HTR-8/SVneo (cell line): ENCODE measurements at regions not wholly inside any gene's neighbourhood (a gene's known extent, or its start where the extent isn't known, plus 50 kb on each side); places are given as distances from the start of the nearest gene placed in this dataset.
"Not testable (repeated sequence)": the region's sequence is repeated elsewhere in the genome, so short reads cannot be mapped to it uniquely, and the experiment has no call there.

Experiments
- DNase-seq: peaks from one replicate; pipeline ENCODE4 v3.0.0; 2011; ENCODE audit warnings: low spot score, mixed read lengths; ENCODE audit not compliant: insufficient read length
- FAIRE-seq: peaks from 2 replicates; lab custom pipeline; 2011; peaks lifted over from hg19 to GRCh38; lab: Jason Lieb, UNC

DNA sequence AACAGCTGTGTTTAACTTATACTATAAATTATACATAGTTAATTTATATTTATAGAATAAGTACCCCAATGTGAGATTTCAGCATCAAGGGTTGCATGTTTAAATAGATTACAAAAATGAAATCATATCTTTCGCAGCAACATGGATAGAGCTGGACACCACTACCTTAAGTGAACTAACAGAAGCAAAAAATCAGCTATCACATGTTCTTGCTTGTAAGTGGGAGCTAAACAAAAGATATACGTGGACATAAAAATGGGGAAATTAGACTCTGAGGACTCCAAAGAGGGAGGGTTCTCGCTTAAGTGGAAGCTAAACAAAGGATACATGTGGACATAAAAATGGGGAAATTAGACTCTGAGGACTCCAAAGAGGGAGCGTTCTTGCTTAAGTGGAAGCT is 626.5 kb upstream of the DPPA4 start:
- DNase-seq (no peak), FAIRE-seq (no peak)

- DNase-seq (no peak), FAIRE-seq (no peak)
Observed at GRCh38 chr3:109973733-109974132, 636.4 kb upstream of the DPPA4 start.

DNA sequence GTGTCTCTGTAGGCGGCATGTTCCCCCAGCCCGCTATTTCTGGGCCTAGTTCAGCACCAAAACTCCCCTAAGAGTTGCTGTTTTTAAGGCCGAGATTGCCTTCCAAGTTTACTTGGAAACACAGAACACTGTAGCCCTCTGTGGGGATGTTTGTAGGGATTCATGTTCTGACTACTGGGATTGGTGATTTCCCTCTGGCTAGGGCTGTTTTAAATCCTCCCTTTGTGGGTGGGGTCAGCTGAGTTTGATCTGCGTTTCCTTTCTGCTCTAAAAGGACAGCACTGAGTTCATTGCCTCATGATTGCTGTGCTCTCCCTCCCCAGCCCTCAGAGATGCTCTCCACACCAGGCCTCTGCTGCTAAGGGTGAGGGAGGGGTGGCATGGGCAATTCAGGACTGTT is 640.6 kb upstream of the DPPA4 start:
- FAIRE-seq, result no peak
- DNase-seq, result no peak

GRCh38 chr3:109982201-109982600 is 644.9 kb upstream of the DPPA4 start:
- FAIRE-seq (no peak), DNase-seq (no peak)

DNA sequence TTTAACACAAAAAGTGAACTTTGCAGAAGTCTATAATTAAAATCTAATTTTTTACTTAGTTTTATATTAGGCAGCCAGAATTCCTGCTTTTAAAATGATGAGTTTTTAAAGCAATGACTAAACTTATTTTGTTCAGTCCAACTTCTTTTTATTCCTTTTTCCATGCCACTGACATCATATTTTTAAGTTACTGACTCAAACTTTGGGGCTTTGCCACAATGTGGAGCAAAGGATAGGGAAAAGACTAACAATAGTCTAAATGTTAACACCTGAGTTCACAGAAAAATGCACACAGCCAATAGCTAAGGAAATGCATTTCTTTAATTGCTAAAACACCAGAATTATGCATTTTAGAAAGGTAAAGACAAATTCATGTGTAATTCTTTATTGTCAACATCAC is 647.6 kb upstream of the DPPA4 start:
- FAIRE-seq (no peak), DNase-seq (no peak)

- FAIRE-seq (no peak), DNase-seq (no peak)
Observed at GRCh38 chr3:109985943-109986555, 648.7 kb upstream of the DPPA4 start.

DNA sequence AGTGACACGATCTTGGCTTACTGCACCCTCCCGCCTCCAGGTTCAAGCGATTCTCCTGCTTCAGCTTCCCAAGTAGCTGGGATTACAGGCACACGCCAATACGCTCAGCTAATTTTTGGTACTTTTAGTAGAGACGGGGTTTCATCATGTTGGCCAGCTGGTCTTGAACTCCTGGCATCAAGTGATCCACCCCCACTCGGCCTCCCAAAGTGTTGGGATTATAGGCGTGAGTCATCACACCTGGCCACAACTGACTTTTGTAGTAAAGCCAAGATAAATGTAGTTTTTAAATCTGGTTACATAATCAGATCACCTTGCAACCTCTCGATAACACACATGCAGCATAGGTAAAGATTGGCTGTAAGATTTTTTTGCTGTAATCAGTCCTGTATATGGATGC is 657.5 kb upstream of the DPPA4 start:
- FAIRE-seq (no peak), DNase-seq (no peak)

DNA sequence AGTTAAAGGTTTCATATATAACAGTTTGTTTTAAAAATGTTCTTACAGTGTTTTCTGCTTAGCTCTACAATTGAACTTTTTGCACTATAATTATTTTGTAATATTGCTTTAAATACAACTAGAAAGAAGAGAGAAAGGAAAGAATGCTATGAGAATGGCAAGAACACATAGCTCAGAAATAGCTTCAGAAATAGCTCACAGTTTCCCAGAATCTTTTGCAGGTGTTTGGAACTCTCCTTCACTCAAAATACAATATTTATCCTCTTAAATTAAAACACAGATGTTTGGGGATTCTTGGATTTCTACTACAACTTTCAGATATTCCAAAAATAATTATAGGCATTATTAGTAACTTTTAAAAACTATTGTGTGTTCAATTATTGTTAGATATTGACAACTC is 658.0 kb upstream of the DPPA4 start:
- no peak for FAIRE-seq

DNA sequence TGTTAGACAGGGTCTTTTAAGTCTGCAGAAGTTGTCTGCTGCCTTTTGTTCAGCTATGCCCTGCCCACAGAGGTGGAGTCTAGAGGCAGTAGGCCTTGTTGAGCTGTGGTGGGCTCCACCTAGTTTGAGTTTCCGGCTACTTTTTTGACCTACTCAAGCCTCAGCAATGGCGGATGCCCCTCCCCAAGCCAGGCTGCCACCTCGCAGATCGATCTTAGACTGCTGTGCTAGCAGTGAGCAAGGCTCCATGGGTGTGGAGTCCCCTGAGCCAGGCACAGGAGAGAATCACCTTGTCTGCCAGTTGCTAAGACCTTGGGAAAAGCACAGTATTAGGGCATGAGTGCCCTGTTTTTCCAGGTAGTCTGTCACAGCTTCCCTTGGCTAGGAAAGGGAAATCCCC is 664.6 kb upstream of the DPPA4 start:
- not testable (repeated sequence) for DNase-seq, FAIRE-seq

More for the DNA sequence above, 658.0 kb upstream of the DPPA4 start:
- no peak for DNase-seq

GRCh38 chr3:110006913-110007312 is 669.6 kb upstream of the DPPA4 start:
- DNase-seq (no peak), FAIRE-seq (no peak)

DNA sequence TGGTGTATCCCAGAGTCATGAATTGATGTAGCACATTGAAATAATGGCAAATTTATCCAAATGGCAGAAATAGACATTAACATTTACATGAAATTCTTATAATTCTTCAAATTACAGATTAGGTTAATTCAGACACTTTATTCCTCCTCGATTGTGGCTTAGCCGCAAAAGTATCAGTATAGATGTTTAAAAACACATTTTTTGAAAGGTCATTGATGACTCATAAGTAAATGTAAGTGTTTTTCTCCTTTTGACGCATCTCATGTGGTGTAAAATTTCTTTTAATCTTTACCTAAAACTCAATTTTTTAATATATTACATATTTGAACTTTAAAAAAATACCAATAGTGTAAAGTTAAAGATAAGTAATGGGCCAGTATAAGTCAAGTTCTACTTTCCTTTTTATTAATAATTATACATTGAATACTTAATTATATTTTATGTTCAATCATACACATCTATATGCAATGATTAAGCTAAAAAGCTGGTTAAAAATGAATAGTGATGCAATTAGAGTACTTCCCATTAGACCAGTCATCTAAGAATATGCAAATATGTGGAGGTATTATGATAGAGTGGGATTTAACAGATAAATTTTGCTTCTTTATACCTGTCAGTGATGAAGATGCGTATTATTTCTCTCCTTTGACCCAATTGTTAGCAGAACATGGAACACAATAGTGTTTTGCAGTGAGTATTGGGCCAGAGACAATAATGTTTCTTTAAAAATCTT is 678.1 kb upstream of the DPPA4 start:
- no peak for FAIRE-seq
- DNase-seq, result no peak

GRCh38 chr3:110016235-110016815 is 679.0 kb upstream of the DPPA4 start:
- FAIRE-seq, result no peak
- no peak for DNase-seq

DNA sequence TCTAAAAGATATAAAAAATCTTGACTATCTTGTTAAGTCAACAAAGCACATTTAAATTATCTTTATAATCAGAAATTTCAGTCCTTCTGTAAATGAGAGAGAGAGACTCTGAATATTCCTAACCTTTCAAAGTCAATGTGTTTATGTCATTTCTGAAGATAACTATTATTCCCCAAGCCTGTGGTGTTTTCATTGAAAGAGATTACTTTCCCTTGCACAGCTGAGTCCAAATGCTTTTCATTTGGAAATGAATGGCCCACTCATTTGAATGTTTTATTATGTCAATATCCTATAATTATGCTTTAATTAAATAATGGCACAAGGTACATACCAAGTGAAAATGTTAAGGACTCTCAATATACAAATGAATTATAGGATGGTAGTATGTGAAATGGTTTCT is 680.0 kb upstream of the DPPA4 start:
- no peak for DNase-seq
- no peak for FAIRE-seq

GRCh38 chr3:110021659-110022058 is 684.3 kb upstream of the DPPA4 start:
- DNase-seq (no peak), FAIRE-seq (no peak)

GRCh38 chr3:110023022-110023421 is 685.7 kb upstream of the DPPA4 start:
- not testable (repeated sequence) for DNase-seq, FAIRE-seq

GRCh38 chr3:110026421-110026820 is 689.1 kb upstream of the DPPA4 start:
- FAIRE-seq, result no peak

GRCh38 chr3:110027446-110028080 is 690.2 kb upstream of the DPPA4 start:
- DNase-seq (no peak), FAIRE-seq (no peak)

More at GRCh38 chr3:110026421-110026820, 689.1 kb upstream of the DPPA4 start:
- DNase-seq, result no peak

- no peak for FAIRE-seq
- DNase-seq, result no peak
Observed at GRCh38 chr3:110031975-110032374, 694.6 kb upstream of the DPPA4 start.

GRCh38 chr3:110059431-110059830 is 722.1 kb upstream of the DPPA4 start:
- DNase-seq (no peak), FAIRE-seq (no peak)

GRCh38 chr3:110062716-110063115 is 725.4 kb upstream of the DPPA4 start:
- DNase-seq (no peak), FAIRE-seq (no peak)

GRCh38 chr3:110063178-110063577 is 725.8 kb upstream of the DPPA4 start:
- FAIRE-seq (no peak), DNase-seq (no peak)
